DOHH2 (cell line): ENCODE measurements at regions not wholly inside any gene's neighbourhood (a gene's known extent, or its start where the extent isn't known, plus 50 kb on each side); places are given as distances from the start of the nearest gene placed in this dataset.

Source experiments
- EZH2phosphoT487 ChIP-seq: fragments of 200-600 bp; sonication (generic); IDR thresholded peaks from 2 replicates; pipeline ENCODE4 v1.6.1; 2017; ENCODE audit warnings: borderline replicate concordance, mild to moderate bottlenecking, antibody characterized with exemption, low read length, moderate library complexity, mixed read lengths
- TF ChIP-seq, protein P1 (sequence below): fragments of 200-600 bp; sonication (generic); IDR thresholded peaks from one replicate; pipeline ENCODE4 v1.5.1; 2014; ENCODE audit warnings: antibody characterized with exemption, mild to moderate bottlenecking, low read depth, low read length; ENCODE audit not compliant: poor library complexity, severe bottlenecking

DNA sequence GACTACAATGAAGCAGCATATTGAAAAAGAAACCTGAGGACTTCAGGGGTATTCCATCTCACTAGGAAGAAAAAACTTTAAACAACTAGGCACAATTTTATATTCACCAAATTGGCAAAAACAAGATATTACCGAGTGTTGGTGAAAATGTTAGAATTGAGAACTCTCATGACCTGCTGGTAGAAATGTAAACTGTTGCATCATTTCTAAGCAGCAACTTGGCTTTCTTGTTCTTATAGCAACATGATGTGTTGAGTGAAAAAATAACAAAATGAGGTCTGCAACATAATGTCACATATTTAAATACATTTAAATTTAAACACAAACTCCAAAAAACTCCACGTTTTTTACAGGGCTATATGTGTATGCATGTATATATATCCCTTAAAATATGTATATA lies 59.0 kb upstream of the SPPL2A start:
- TF ChIP-seq, protein P1, sequence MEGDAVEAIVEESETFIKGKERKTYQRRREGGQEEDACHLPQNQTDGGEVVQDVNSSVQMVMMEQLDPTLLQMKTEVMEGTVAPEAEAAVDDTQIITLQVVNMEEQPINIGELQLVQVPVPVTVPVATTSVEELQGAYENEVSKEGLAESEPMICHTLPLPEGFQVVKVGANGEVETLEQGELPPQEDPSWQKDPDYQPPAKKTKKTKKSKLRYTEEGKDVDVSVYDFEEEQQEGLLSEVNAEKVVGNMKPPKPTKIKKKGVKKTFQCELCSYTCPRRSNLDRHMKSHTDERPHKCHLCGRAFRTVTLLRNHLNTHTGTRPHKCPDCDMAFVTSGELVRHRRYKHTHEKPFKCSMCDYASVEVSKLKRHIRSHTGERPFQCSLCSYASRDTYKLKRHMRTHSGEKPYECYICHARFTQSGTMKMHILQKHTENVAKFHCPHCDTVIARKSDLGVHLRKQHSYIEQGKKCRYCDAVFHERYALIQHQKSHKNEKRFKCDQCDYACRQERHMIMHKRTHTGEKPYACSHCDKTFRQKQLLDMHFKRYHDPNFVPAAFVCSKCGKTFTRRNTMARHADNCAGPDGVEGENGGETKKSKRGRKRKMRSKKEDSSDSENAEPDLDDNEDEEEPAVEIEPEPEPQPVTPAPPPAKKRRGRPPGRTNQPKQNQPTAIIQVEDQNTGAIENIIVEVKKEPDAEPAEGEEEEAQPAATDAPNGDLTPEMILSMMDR: no peak
- no peak for TF ChIP-seq EZH2phosphoT487
